ENCODE measurements at regions not wholly inside any gene's neighbourhood (a gene's known extent, or its start where the extent isn't known, plus 50 kb on each side); places are given as distances from the start of the nearest gene placed in this dataset.

GRCh38 chr7:20521243-20521642, 94.2 kb upstream of the ABCB5 start:
- DNase-seq = no peak
- no peak overlapping the region for H3K27ac ChIP-seq (ENCODE audit: insufficient read length, low read depth, low read length)
- no peaks in the 10 kb centered on the region for H3K27me3 ChIP-seq (ENCODE audit: insufficient read depth, low read length)
- no peak overlapping the region for H3K23ac ChIP-seq (ENCODE audit: insufficient read length, low read depth, low read length)
- H3K18ac ChIP-seq (ENCODE audit: insufficient read length, low read depth, low read length) = no peak overlapping the region
- no peaks in the 10 kb centered on the region for H3K4me1 ChIP-seq (ENCODE audit: insufficient read depth, low read length)
- Mint-ChIP-seq H3K27ac (no peak overlapping the region), H3K4me1 (no peaks in the 10 kb centered on the region), H3K4me3 (no peak overlapping the region), H3K27me3 (ENCODE audit: low read depth) (no peaks in the 10 kb centered on the region; the same call in 1 of the 2 replicates), H3K36me3 (ENCODE audit: insufficient read depth in 1 of 3, low read depth in 3 of 3) (no peaks in the 10 kb centered on the region), H3K9me3 (peaks cover 2% of the 10 kb centered on the region in 2 experiments; a peak in 2 of 5 replicates)
- WGBS (ENCODE audit: extremely low coverage, insufficient read length, low lambda C conversion rate) = no CpG with 5 or more reads among the region's 1 CpG
- no peaks in the 10 kb centered on the region for H3K23me2 ChIP-seq (ENCODE audit: insufficient read length, low read depth, low read length, poor library complexity, severe bottlenecking)
- no peak for TF ChIP-seq CTCF (conservative IDR thresholded peaks at IDR 0.05)
- H3T11ph ChIP-seq (ENCODE audit: low read length) = no peak overlapping the region
- no peaks in the 10 kb centered on the region for H3K79me2 ChIP-seq (ENCODE audit: insufficient read depth, low read length)
- H4K20me1 ChIP-seq (ENCODE audit: control insufficient read depth, insufficient read depth, insufficient read length) = no peaks in the 10 kb centered on the region
- H3K4ac ChIP-seq (ENCODE audit: low read depth, low read length) = no peak overlapping the region
- no peak overlapping the region for H3K14ac ChIP-seq (ENCODE audit: insufficient read depth, low read length)
- no peak overlapping the region for H2BK20ac ChIP-seq (ENCODE audit: low read depth, low read length, poor library complexity, severe bottlenecking)
- no peak overlapping the region for H3K56ac ChIP-seq (ENCODE audit: insufficient read length, low read depth, low read length)
- no peak overlapping the region for H4K91ac ChIP-seq (ENCODE audit: insufficient read length, low read depth, low read length)
- H3K79me1 ChIP-seq (ENCODE audit: insufficient read depth, low read depth, low read length, poor library complexity, severe bottlenecking) = no peaks in the 10 kb centered on the region
- H4K5ac ChIP-seq (ENCODE audit: insufficient read length, low read depth, low read length) = no peak overlapping the region
- H2BK12ac ChIP-seq (ENCODE audit: insufficient read length, low read depth, low read length) = no peak overlapping the region
- no peak overlapping the region for H3K4me2 ChIP-seq (ENCODE audit: insufficient read depth, insufficient read length, low read length)
- H4K8ac ChIP-seq (replicated peaks; ENCODE audit: insufficient read length, low read depth, low read length) = no peak overlapping the region
- no peak overlapping the region for H2BK120ac ChIP-seq (ENCODE audit: low read depth, low read length, poor library complexity, severe bottlenecking)
- no peaks in the 10 kb centered on the region for H3K9me3 ChIP-seq (ENCODE audit: control insufficient read depth, low read depth, low read length)
- no peak overlapping the region for H3K9ac ChIP-seq (ENCODE audit: extremely low read depth, insufficient read length, low read length)
- no peak overlapping the region for H2AK5ac ChIP-seq (ENCODE audit: insufficient read length, low read length)
- H2BK15ac ChIP-seq (ENCODE audit: low read depth, low read length) = no peak overlapping the region
- H2AFZ ChIP-seq (ENCODE audit: low read length) = no peak overlapping the region
- H2BK5ac ChIP-seq (ENCODE audit: insufficient read length, low read length) = no peak overlapping the region
